NCI-H1092 (cell line): ENCODE measurements at regions not wholly inside any gene's neighbourhood (a gene's known extent, or its start where the extent isn't known, plus 50 kb on each side); places are given as distances from the start of the nearest gene placed in this dataset.

Source experiments
- DNase-seq: peaks from one replicate; lab custom pipeline; 2025; lab: John Stamatoyannopoulos, UW

GRCh38 chr11:42482822-42483221 is 829.0 kb upstream of the API5 start:
- no peak for DNase-seq

GRCh38 chr11:42490506-42490905 is 821.3 kb upstream of the API5 start:
- DNase-seq, result no peak

GRCh38 chr11:42494459-42494858 is 817.3 kb upstream of the API5 start:
- DNase-seq, result no peak

- DNase-seq, result no peak
These were observed 812.8 kb upstream of the API5 start for GRCh38 chr11:42498971-42499370.

- no peak for DNase-seq
These were observed 809.6 kb upstream of the API5 start for GRCh38 chr11:42502151-42502550.

GRCh38 chr11:42521994-42522393 is 789.8 kb upstream of the API5 start:
- DNase-seq, result no peak

GRCh38 chr11:42524534-42525227 is 787.1 kb upstream of the API5 start:
- peak; percentile 42 for DNase-seq

GRCh38 chr11:42526426-42526825 is 785.4 kb upstream of the API5 start:
- DNase-seq, result no peak

- no peak for DNase-seq
These were observed 783.3 kb upstream of the API5 start for GRCh38 chr11:42528471-42528870.

GRCh38 chr11:42528911-42529310 is 782.9 kb upstream of the API5 start:
- no peak for DNase-seq

GRCh38 chr11:42536611-42537360 is 775.0 kb upstream of the API5 start:
- DNase-seq, result no peak

GRCh38 chr11:42542336-42542735 is 769.5 kb upstream of the API5 start:
- DNase-seq, result no peak

GRCh38 chr11:42543844-42544419 is 767.9 kb upstream of the API5 start:
- no peak for DNase-seq

- no peak for DNase-seq
These were observed 767.1 kb upstream of the API5 start for GRCh38 chr11:42544726-42545125.

- no peak for DNase-seq
These were observed 765.8 kb upstream of the API5 start for GRCh38 chr11:42545954-42546353.

GRCh38 chr11:42552786-42553185 is 759.0 kb upstream of the API5 start:
- DNase-seq, result no peak

GRCh38 chr11:42555190-42555589 is 756.6 kb upstream of the API5 start:
- DNase-seq, result no peak

GRCh38 chr11:42571131-42571877 is 740.5 kb upstream of the API5 start:
- no peak for DNase-seq

GRCh38 chr11:42571878-42572610 is 739.8 kb upstream of the API5 start:
- DNase-seq, result no peak

GRCh38 chr11:42576318-42576717 is 735.5 kb upstream of the API5 start:
- no peak for DNase-seq

- DNase-seq, result no peak
These were observed 722.5 kb upstream of the API5 start for GRCh38 chr11:42589286-42589685.

GRCh38 chr11:42591841-42592240 is 720.0 kb upstream of the API5 start:
- no peak for DNase-seq
